Activated effector memory CD4-positive, alpha-beta T cell treated with anti-CD3 and anti-CD28 coated beads, Interleukin-2, amount 50 U/mL, for 16 hours (primary cell): ENCODE measurements at regions not wholly inside any gene's neighbourhood (a gene's known extent, or its start where the extent isn't known, plus 50 kb on each side); places are given as distances from the start of the nearest gene placed in this dataset.

Experiments used
- DNase-seq: peaks from one replicate; pipeline ENCODE4 v3.0.0-alpha.2; 2020

GRCh38 chr2:19540739-19541525 is 182.5 kb upstream of the OSR1 start:
- DNase-seq: no peak

GRCh38 chr2:19538411-19538963 is 180.1 kb upstream of the OSR1 start:
- no peak for DNase-seq

- no peak for DNase-seq
Measured at GRCh38 chr2:19536136-19536535, 177.7 kb upstream of the OSR1 start.

- no peak for DNase-seq
Measured at GRCh38 chr2:19532547-19533196, 174.2 kb upstream of the OSR1 start.

GRCh38 chr2:19529677-19530076 is 171.3 kb upstream of the OSR1 start:
- DNase-seq: no peak

GRCh38 chr2:19527771-19528170 is 169.3 kb upstream of the OSR1 start:
- DNase-seq: no peak

GRCh38 chr2:19525313-19525712 is 166.9 kb upstream of the OSR1 start:
- no peak for DNase-seq

GRCh38 chr2:19519045-19519444 is 160.6 kb upstream of the OSR1 start:
- no peak for DNase-seq

GRCh38 chr2:19507137-19507536 is 148.7 kb upstream of the OSR1 start:
- DNase-seq: no peak

- no peak for DNase-seq
Measured at GRCh38 chr2:19505199-19506136, 147.0 kb upstream of the OSR1 start.

GRCh38 chr2:19504400-19505198 is 146.2 kb upstream of the OSR1 start:
- no peak for DNase-seq

- no peak for DNase-seq
Measured at GRCh38 chr2:19503915-19504314, 145.5 kb upstream of the OSR1 start.

GRCh38 chr2:19503406-19503805 is 145.0 kb upstream of the OSR1 start:
- no peak for DNase-seq

GRCh38 chr2:19500126-19500525 is 141.7 kb upstream of the OSR1 start:
- no peak for DNase-seq

- no peak for DNase-seq
Measured at GRCh38 chr2:19496646-19497045, 138.2 kb upstream of the OSR1 start.

- DNase-seq: no peak
Measured at GRCh38 chr2:19494241-19494640, 135.8 kb upstream of the OSR1 start.

GRCh38 chr2:19491796-19492195 is 133.4 kb upstream of the OSR1 start:
- no peak for DNase-seq

- no peak for DNase-seq
Measured at GRCh38 chr2:19490846-19491435, 132.5 kb upstream of the OSR1 start.

GRCh38 chr2:19488009-19488691 is 129.7 kb upstream of the OSR1 start:
- no peak for DNase-seq

- no peak for DNase-seq
Measured at GRCh38 chr2:19484736-19485135, 126.3 kb upstream of the OSR1 start.

GRCh38 chr2:19480673-19481072 is 122.2 kb upstream of the OSR1 start:
- DNase-seq: no peak
